ENCODE measurements at regions not wholly inside any gene's neighbourhood (a gene's known extent, or its start where the extent isn't known, plus 50 kb on each side); places are given as distances from the start of the nearest gene placed in this dataset.
A peak's percentile ranks its signal among the peaks of the same experiment; 100 is the strongest.

GRCh38 chr1:79069828-79070227 lies 63.3 kb upstream of the ADGRL4 start:
- TF ChIP-seq CTCF (conservative IDR thresholded peaks at IDR 0.05; ENCODE audit: low read length) (peak; percentile 15; the same call in 1 of the 2 replicates), EZH2phosphoT487 (IDR thresholded peaks at IDR 0.05; ENCODE audit: borderline replicate concordance, low read depth, low read length) (no peak)
